ENCODE measurements at regions not wholly inside any gene's neighbourhood (a gene's known extent, or its start where the extent isn't known, plus 50 kb on each side); places are given as distances from the start of the nearest gene placed in this dataset.
A peak's percentile ranks its signal among the peaks of the same experiment; 100 is the strongest.

- DNase-seq (ENCODE audit: low read depth in 2 of 2) = no peak
- Histone ChIP-seq H3K27ac (ENCODE audit: insufficient read depth, low read length) (no peak overlapping the region), H3K79me2 (ENCODE audit: control insufficient read depth, insufficient read depth, low read length) (no peaks in the 10 kb centered on the region), H2AFZ (ENCODE audit: low read length) (no peak overlapping the region), H3K9ac (ENCODE audit: insufficient read depth, low read length) (no peak overlapping the region), H3K4me2 (ENCODE audit: extremely low read depth, insufficient read depth, low read length) (no peak overlapping the region), H3K4me1 (ENCODE audit: control insufficient read depth, extremely low read depth, insufficient read depth, low read length) (no peaks in the 10 kb centered on the region), H3K36me3 (ENCODE audit: control insufficient read depth, insufficient read depth, low read length) (no peaks in the 10 kb centered on the region), H3K9me3 (ENCODE audit: control insufficient read depth, insufficient read depth, low read depth, low read length) (no peaks in the 10 kb centered on the region), H4K20me1 (ENCODE audit: control insufficient read depth, extremely low read depth, insufficient read depth, low read length) (no peaks in the 10 kb centered on the region), H3K4me3 (replicated peaks in 1 of 4; ENCODE audit: control extremely low read depth in 1 of 4, insufficient read depth in 1 of 4, low read depth in 3 of 4, low read length in 4 of 4) (no peak overlapping the region), H3K27me3 (ENCODE audit: control insufficient read depth, insufficient read depth, low read length) (no peaks in the 10 kb centered on the region)
- TF ChIP-seq CTCF (conservative IDR thresholded peaks at IDR 0.05 in 1 of 2, IDR thresholded peaks at IDR 0.05 in 1 of 2; ENCODE audit: low read depth in 1 of 2, low read length in 2 of 2) (no peak), EZH2 (IDR thresholded peaks at IDR 0.05; ENCODE audit: low read length, missing control alignments) (no peak)
Observed at GRCh38 chr12:105713606-105714305, 383.3 kb downstream of the C12orf75 start.

- H3K9ac ChIP-seq (ENCODE audit: insufficient read depth, low read length) = no peak overlapping the region
- no peaks in the 10 kb centered on the region for H3K27me3 ChIP-seq (ENCODE audit: control insufficient read depth, insufficient read depth, low read length)
- no peaks in the 10 kb centered on the region for H3K79me2 ChIP-seq (ENCODE audit: control insufficient read depth, insufficient read depth, low read length)
- H4K20me1 ChIP-seq (ENCODE audit: control insufficient read depth, extremely low read depth, insufficient read depth, low read length) = no peaks in the 10 kb centered on the region
- no peak overlapping the region for H3K27ac ChIP-seq (ENCODE audit: insufficient read depth, low read length)
- no peak for TF ChIP-seq CTCF (conservative IDR thresholded peaks at IDR 0.05 in 1 of 2, IDR thresholded peaks at IDR 0.05 in 1 of 2; ENCODE audit: low read depth in 1 of 2, low read length in 2 of 2)
- no peak overlapping the region for H3K4me3 ChIP-seq (replicated peaks in 1 of 4; ENCODE audit: control extremely low read depth in 1 of 4, insufficient read depth in 1 of 4, low read depth in 3 of 4, low read length in 4 of 4)
- no peaks in the 10 kb centered on the region for H3K9me3 ChIP-seq (ENCODE audit: control insufficient read depth, insufficient read depth, low read depth, low read length)
- DNase-seq (ENCODE audit: low read depth in 2 of 2) = no peak
- H3K4me2 ChIP-seq (ENCODE audit: extremely low read depth, insufficient read depth, low read length) = no peak overlapping the region
- no peak overlapping the region for H2AFZ ChIP-seq (ENCODE audit: low read length)
- no peaks in the 10 kb centered on the region for H3K4me1 ChIP-seq (ENCODE audit: control insufficient read depth, extremely low read depth, insufficient read depth, low read length)
- H3K36me3 ChIP-seq (ENCODE audit: control insufficient read depth, insufficient read depth, low read length) = no peaks in the 10 kb centered on the region
Observed at GRCh38 chr12:105716621-105717020, 386.1 kb downstream of the C12orf75 start.

- TF ChIP-seq EZH2 (IDR thresholded peaks at IDR 0.05; ENCODE audit: low read length, missing control alignments) (no peak), CTCF (conservative IDR thresholded peaks at IDR 0.05 in 1 of 2, IDR thresholded peaks at IDR 0.05 in 1 of 2; ENCODE audit: low read depth in 1 of 2, low read length in 2 of 2) (no peak)
- Histone ChIP-seq H3K27ac (ENCODE audit: insufficient read depth, low read length) (no peak overlapping the region), H2AFZ (ENCODE audit: low read length) (no peak overlapping the region), H3K4me2 (ENCODE audit: extremely low read depth, insufficient read depth, low read length) (no peak overlapping the region), H3K79me2 (ENCODE audit: control insufficient read depth, insufficient read depth, low read length) (no peaks in the 10 kb centered on the region), H3K9ac (ENCODE audit: insufficient read depth, low read length) (no peak overlapping the region), H3K9me3 (ENCODE audit: control insufficient read depth, insufficient read depth, low read depth, low read length) (no peaks in the 10 kb centered on the region), H3K4me1 (ENCODE audit: control insufficient read depth, extremely low read depth, insufficient read depth, low read length) (no peaks in the 10 kb centered on the region), H3K27me3 (ENCODE audit: control insufficient read depth, insufficient read depth, low read length) (no peaks in the 10 kb centered on the region), H4K20me1 (ENCODE audit: control insufficient read depth, extremely low read depth, insufficient read depth, low read length) (no peaks in the 10 kb centered on the region), H3K4me3 (replicated peaks in 1 of 4; ENCODE audit: control extremely low read depth in 1 of 4, insufficient read depth in 1 of 4, low read depth in 3 of 4, low read length in 4 of 4) (no peak overlapping the region), H3K36me3 (ENCODE audit: control insufficient read depth, insufficient read depth, low read length) (no peaks in the 10 kb centered on the region)
- DNase-seq (ENCODE audit: low read depth in 2 of 2) = peak in 1 of 2 donors; percentile 88
Observed at GRCh38 chr12:105721051-105721825, 390.7 kb downstream of the C12orf75 start.

Data from fibroblast of lung (primary cell).